ENCODE measurements at regions not wholly inside any gene's neighbourhood (a gene's known extent, or its start where the extent isn't known, plus 50 kb on each side); places are given as distances from the start of the nearest gene placed in this dataset.

DNA sequence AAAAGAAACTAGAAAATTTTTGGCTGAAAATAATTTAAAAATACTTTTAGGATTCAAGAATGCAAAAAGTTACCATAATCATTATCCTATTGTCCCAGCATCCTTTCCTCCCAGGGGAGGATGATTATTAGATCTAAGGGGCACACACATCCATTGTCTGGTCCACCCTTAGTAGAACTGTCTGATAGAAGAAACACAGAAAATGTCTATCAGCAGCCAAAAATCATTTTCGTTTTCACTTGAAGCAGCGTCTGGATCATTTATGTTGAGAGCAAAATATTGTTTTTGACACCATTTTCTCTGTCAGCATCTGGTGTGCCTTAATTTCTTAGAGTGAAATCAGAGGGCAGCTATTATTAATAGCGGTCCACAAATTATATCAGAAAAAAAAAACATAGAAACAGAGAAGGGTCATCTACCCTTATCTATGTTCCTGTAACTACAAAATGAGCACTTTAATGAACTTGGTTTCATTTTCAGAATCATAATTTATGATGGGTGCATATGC lies 446.3 kb downstream of the TRAM1L1 start:
- ChIA-PET CTCF (no interaction called here), POLR2A (no interaction called here)
- no peaks in the 10 kb centered on the region for H3K27me3 ChIP-seq (ENCODE audit: control insufficient read depth, insufficient read depth, low read length)
- TF ChIP-seq, protein P1, sequence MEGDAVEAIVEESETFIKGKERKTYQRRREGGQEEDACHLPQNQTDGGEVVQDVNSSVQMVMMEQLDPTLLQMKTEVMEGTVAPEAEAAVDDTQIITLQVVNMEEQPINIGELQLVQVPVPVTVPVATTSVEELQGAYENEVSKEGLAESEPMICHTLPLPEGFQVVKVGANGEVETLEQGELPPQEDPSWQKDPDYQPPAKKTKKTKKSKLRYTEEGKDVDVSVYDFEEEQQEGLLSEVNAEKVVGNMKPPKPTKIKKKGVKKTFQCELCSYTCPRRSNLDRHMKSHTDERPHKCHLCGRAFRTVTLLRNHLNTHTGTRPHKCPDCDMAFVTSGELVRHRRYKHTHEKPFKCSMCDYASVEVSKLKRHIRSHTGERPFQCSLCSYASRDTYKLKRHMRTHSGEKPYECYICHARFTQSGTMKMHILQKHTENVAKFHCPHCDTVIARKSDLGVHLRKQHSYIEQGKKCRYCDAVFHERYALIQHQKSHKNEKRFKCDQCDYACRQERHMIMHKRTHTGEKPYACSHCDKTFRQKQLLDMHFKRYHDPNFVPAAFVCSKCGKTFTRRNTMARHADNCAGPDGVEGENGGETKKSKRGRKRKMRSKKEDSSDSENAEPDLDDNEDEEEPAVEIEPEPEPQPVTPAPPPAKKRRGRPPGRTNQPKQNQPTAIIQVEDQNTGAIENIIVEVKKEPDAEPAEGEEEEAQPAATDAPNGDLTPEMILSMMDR (IDR thresholded peaks at IDR 0.05; ENCODE audit: low read depth, low read length): no peak
- H3K9me3 ChIP-seq (ENCODE audit: control insufficient read depth, insufficient read depth, low read length): no peaks in the 10 kb centered on the region
- H3K27ac ChIP-seq (ENCODE audit: low read depth, low read length): no peak overlapping the region
- no peak for DNase-seq (ENCODE audit: low read depth, low spot score)
- H3K4me3 ChIP-seq (ENCODE audit: low read depth, low read length): no peak overlapping the region

GRCh38 chr4:116638592-116638991 lies 446.8 kb downstream of the TRAM1L1 start:
- ChIA-PET CTCF (no interaction called here), POLR2A (no interaction called here)
- Histone ChIP-seq H3K9me3 (ENCODE audit: control insufficient read depth, insufficient read depth, low read length) (no peaks in the 10 kb centered on the region), H3K27ac (ENCODE audit: low read depth, low read length) (no peak overlapping the region), H3K4me3 (ENCODE audit: low read depth, low read length) (no peak overlapping the region), H3K27me3 (ENCODE audit: control insufficient read depth, insufficient read depth, low read length) (no peaks in the 10 kb centered on the region)
- no peak for DNase-seq (ENCODE audit: low read depth, low spot score)
- TF ChIP-seq, protein P1 (IDR thresholded peaks at IDR 0.05; ENCODE audit: low read depth, low read length): no peak

DNA sequence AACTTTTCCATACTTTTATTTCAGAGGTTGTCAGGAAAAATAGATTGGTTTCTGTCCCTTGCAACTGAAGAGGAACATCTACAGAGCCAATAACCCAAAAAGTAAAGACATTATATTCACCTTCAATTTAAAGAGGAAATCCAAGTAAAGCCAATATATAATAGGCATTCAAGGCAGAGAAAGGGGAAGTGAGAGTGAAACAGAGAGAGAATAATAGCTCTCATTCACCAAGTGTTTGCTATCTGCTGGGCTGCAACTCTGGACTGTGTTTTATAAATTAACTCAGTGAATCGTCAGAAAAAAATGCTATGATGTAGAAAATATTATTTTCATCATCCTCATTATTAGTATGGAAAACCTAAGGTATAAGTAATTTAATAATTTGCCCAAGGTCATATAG lies 448.5 kb downstream of the TRAM1L1 start:
- POLR2A ChIA-PET: no interaction called here
- Histone ChIP-seq H3K4me3 (ENCODE audit: low read depth, low read length) (no peak overlapping the region), H3K27ac (ENCODE audit: low read depth, low read length) (no peak overlapping the region), H3K27me3 (ENCODE audit: control insufficient read depth, insufficient read depth, low read length) (no peaks in the 10 kb centered on the region), H3K9me3 (ENCODE audit: control insufficient read depth, insufficient read depth, low read length) (no peaks in the 10 kb centered on the region)
- TF ChIP-seq, protein P1 (IDR thresholded peaks at IDR 0.05; ENCODE audit: low read depth, low read length): no peak
- DNase-seq (ENCODE audit: low read depth, low spot score): no peak
- CTCF ChIA-PET: interaction anchor here (0.6 kb wide), 1 partner anchor 1344 kb away, joined by 3 read pairs; no protein-coding TSS in a partner anchor

DNA sequence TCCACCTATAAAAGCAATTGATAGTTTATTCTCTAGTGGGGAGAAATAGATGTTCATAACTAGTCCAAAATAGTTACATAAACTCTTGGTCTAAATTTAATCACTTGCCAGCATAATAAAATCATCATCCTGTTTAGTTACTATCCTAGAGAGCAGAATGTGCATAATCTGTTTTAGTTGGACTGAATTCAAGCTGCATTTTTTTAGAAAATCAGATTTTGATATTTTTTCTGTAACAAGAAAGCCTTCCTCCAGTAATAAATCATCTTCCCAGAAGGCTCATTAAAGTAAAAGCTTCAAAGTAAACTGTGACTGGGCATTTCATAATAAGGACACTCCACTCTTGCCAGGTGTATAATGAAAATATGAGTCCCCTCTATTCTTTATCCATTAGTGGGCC lies 453.1 kb downstream of the TRAM1L1 start:
- CTCF ChIA-PET: no interaction called here
- TF ChIP-seq, protein P1 (IDR thresholded peaks at IDR 0.05; ENCODE audit: low read depth, low read length): no peak

GRCh38 chr4:116628598-116628997 lies 456.8 kb downstream of the TRAM1L1 start:
- Histone ChIP-seq H3K27me3 (ENCODE audit: control insufficient read depth, insufficient read depth, low read length) (no peaks in the 10 kb centered on the region), H3K27ac (ENCODE audit: low read depth, low read length) (no peak overlapping the region), H3K9me3 (ENCODE audit: control insufficient read depth, insufficient read depth, low read length) (no peaks in the 10 kb centered on the region), H3K4me3 (ENCODE audit: low read depth, low read length) (no peak overlapping the region)
- CTCF ChIA-PET: no interaction called here
- POLR2A ChIA-PET: no interaction called here
- TF ChIP-seq, protein P1 (IDR thresholded peaks at IDR 0.05; ENCODE audit: low read depth, low read length): no peak
- DNase-seq (ENCODE audit: low read depth, low spot score): no peak

More for the DNA sequence above, 453.1 kb downstream of the TRAM1L1 start:
- H3K9me3 ChIP-seq (ENCODE audit: control insufficient read depth, insufficient read depth, low read length): no peaks in the 10 kb centered on the region
- DNase-seq (ENCODE audit: low read depth, low spot score): no peak
- H3K4me3 ChIP-seq (ENCODE audit: low read depth, low read length): no peak overlapping the region
- H3K27me3 ChIP-seq (ENCODE audit: control insufficient read depth, insufficient read depth, low read length): no peaks in the 10 kb centered on the region
- H3K27ac ChIP-seq (ENCODE audit: low read depth, low read length): no peak overlapping the region
- POLR2A ChIA-PET: no interaction called here

All from AG04450 (cell line).